Loucy (cell line): ENCODE measurements at regions not wholly inside any gene's neighbourhood (a gene's known extent, or its start where the extent isn't known, plus 50 kb on each side); places are given as distances from the start of the nearest gene placed in this dataset.

Source experiments
- H2AFZ ChIP-seq: fragments of 200-600 bp; sonication (generic); 2 replicates; pipeline ENCODE4 v1.6.0; 2016; ENCODE audit warnings: antibody characterized with exemption, mild to moderate bottlenecking, low read length, moderate library complexity
- H3F3A ChIP-seq: fragments of 200-600 bp; 2 replicates; pipeline ENCODE4 v1.6.0; 2016; ENCODE audit warnings: antibody characterized with exemption, low read depth, mild to moderate bottlenecking
- H3K27me3 ChIP-seq: fragments of 200-600 bp; sonication (generic); 2 replicates; pipeline ENCODE4 v1.6.1; 2014; ENCODE audit warnings: low read length, mild to moderate bottlenecking; ENCODE audit not compliant: insufficient read depth, poor library complexity, severe bottlenecking
- H3K36me3 ChIP-seq: fragments of 200-600 bp; sonication (generic); 2 replicates; pipeline ENCODE4 v1.6.1; 2016; ENCODE audit warnings: low read length; ENCODE audit not compliant: insufficient read depth
- H3K4me1 ChIP-seq: fragments of 200-600 bp; sonication (generic); 2 replicates; pipeline ENCODE4 v1.5.1; 2014; ENCODE audit warnings: low read length, mild to moderate bottlenecking; ENCODE audit not compliant: insufficient read depth, poor library complexity, severe bottlenecking
- H3K4me2 ChIP-seq: fragments of 200-600 bp; sonication (generic); 2 replicates; pipeline ENCODE4 v1.6.0; 2014; ENCODE audit warnings: antibody characterized with exemption, low read length, low read depth, mild to moderate bottlenecking; ENCODE audit not compliant: poor library complexity, severe bottlenecking
- H3K4me3 ChIP-seq: fragments of 200-600 bp; sonication (generic); 2 replicates; pipeline ENCODE4 v1.5.1; 2014; ENCODE audit warnings: low read length, mild to moderate bottlenecking, mixed read lengths; ENCODE audit not compliant: poor library complexity, severe bottlenecking
- H3K79me2 ChIP-seq: fragments of 200-600 bp; sonication (generic); 2 replicates; pipeline ENCODE4 v1.6.1; 2014; ENCODE audit warnings: low read length; ENCODE audit not compliant: insufficient read depth
- H3K9ac ChIP-seq: fragments of 200-600 bp; sonication (generic); 2 replicates; pipeline ENCODE4 v1.6.0; 2014; ENCODE audit warnings: mild to moderate bottlenecking, low read depth, low read length, moderate library complexity; ENCODE audit not compliant: poor library complexity, severe bottlenecking
- H3K9me2 ChIP-seq: fragments of 200-600 bp; sonication (generic); replicated peaks from 2 replicates; pipeline ENCODE4 v1.6.1; 2016; ENCODE audit warnings: low read depth, low read length, mixed read lengths
- H3K9me3 ChIP-seq: fragments of 200-600 bp; sonication (generic); 2 replicates; pipeline ENCODE4 v1.6.1; 2014; ENCODE audit warnings: mild to moderate bottlenecking, antibody characterized with exemption, low read length, low read depth; ENCODE audit not compliant: insufficient read depth
- H4K20me1 ChIP-seq: fragments of 200-600 bp; sonication (generic); 2 replicates; pipeline ENCODE4 v1.6.0; 2014; ENCODE audit warnings: antibody characterized with exemption, low read length, mild to moderate bottlenecking; ENCODE audit not compliant: insufficient read depth, poor library complexity, severe bottlenecking
- CTCF ChIP-seq: fragments of 200-600 bp; sonication (generic); conservative IDR thresholded peaks from 2 replicates; pipeline ENCODE4 v1.5.1; 2014; ENCODE audit warnings: mild to moderate bottlenecking, antibody characterized with exemption, low read length
- EZH2phosphoT487 ChIP-seq: fragments of 200-600 bp; IDR thresholded peaks from 2 replicates; pipeline ENCODE4 v1.6.1; 2018; ENCODE audit warnings: antibody characterized with exemption, mild to moderate bottlenecking, moderate library complexity, borderline replicate concordance

- Histone ChIP-seq H3K4me3 (no peak overlapping the region), H3K9ac (no peak overlapping the region), H3F3A (peaks cover 14% of the 10 kb centered on the region; the same call in 1 of the 2 replicates), H3K79me2 (peaks cover 23% of the 10 kb centered on the region; the same call in 1 of the 2 replicates), H2AFZ (no peak overlapping the region), H4K20me1 (no peaks in the 10 kb centered on the region), H3K36me3 (peaks cover 12% of the 10 kb centered on the region; the same call in 1 of the 2 replicates), H3K9me2 (no peaks in the 10 kb centered on the region), H3K27me3 (no peaks in the 10 kb centered on the region), H3K9me3 (peaks cover 18% of the 10 kb centered on the region), H3K4me1 (peaks cover 45% of the 10 kb centered on the region), H3K4me2 (no peak overlapping the region)
- TF ChIP-seq CTCF = no peak
- TF ChIP-seq EZH2phosphoT487 = no peak
These were observed 365.7 kb downstream of the KCNRG start for GRCh38 chr13:50380905-50381304.

GRCh38 chr13:50382511-50382910, 367.3 kb downstream of the KCNRG start:
- TF ChIP-seq CTCF (no peak), EZH2phosphoT487 (no peak)
- Histone ChIP-seq H3K79me2 (peaks cover 26% of the 10 kb centered on the region; the same call in 1 of the 2 replicates), H3K9me2 (no peaks in the 10 kb centered on the region), H3K4me1 (peaks cover 51% of the 10 kb centered on the region), H3K36me3 (peaks cover 12% of the 10 kb centered on the region; the same call in 1 of the 2 replicates), H3K27me3 (no peaks in the 10 kb centered on the region), H3F3A (peaks cover 14% of the 10 kb centered on the region; the same call in 1 of the 2 replicates), H3K9ac (no peak overlapping the region), H4K20me1 (no peaks in the 10 kb centered on the region), H3K9me3 (peaks cover 18% of the 10 kb centered on the region), H2AFZ (no peak overlapping the region), H3K4me3 (no peak overlapping the region), H3K4me2 (no peak overlapping the region)

GRCh38 chr13:50382951-50383350, 367.7 kb downstream of the KCNRG start:
- peaks cover 29% of the 10 kb centered on the region; the same call in 1 of the 2 replicates for H3K79me2 ChIP-seq
- H2AFZ ChIP-seq = no peak overlapping the region
- H3K27me3 ChIP-seq = no peaks in the 10 kb centered on the region
- peaks cover 18% of the 10 kb centered on the region for H3K9me3 ChIP-seq
- TF ChIP-seq CTCF = no peak
- no peak for TF ChIP-seq EZH2phosphoT487
- H3K36me3 ChIP-seq = peaks cover 12% of the 10 kb centered on the region; the same call in 1 of the 2 replicates
- no peaks in the 10 kb centered on the region for H4K20me1 ChIP-seq
- peaks cover 11% of the 10 kb centered on the region; the same call in 1 of the 2 replicates for H3F3A ChIP-seq
- H3K9me2 ChIP-seq = no peaks in the 10 kb centered on the region
- no peak overlapping the region for H3K4me3 ChIP-seq
- H3K4me2 ChIP-seq = no peak overlapping the region
- H3K9ac ChIP-seq = no peak overlapping the region
- peaks cover 51% of the 10 kb centered on the region for H3K4me1 ChIP-seq
